ENCODE measurements at regions not wholly inside any gene's neighbourhood (a gene's known extent, or its start where the extent isn't known, plus 50 kb on each side); places are given as distances from the start of the nearest gene placed in this dataset.

GRCh38 chr10:128867210-128867609, 599.8 kb upstream of the MGMT start:
- Histone ChIP-seq H3K9me3 (ENCODE audit: low read length) (no peaks in the 10 kb centered on the region), H3K79me2 (ENCODE audit: low read length) (no peaks in the 10 kb centered on the region), H3K36me3 (ENCODE audit: low read depth, low read length) (no peaks in the 10 kb centered on the region), H3K27ac (ENCODE audit: low read length) (no peak overlapping the region), H3K4me1 (ENCODE audit: insufficient read depth, low read length) (no peaks in the 10 kb centered on the region), H3K9me2 (replicated peaks; ENCODE audit: low read length) (no peaks in the 10 kb centered on the region), H3K27me3 (ENCODE audit: low read length) (no peaks in the 10 kb centered on the region), H3K4me2 (ENCODE audit: low read length) (no peak overlapping the region), H3F3A (ENCODE audit: low read length, unreplicated experiment) (no peaks in the 10 kb centered on the region), H2AFZ (ENCODE audit: low read length) (no peak overlapping the region), H3K9ac (ENCODE audit: low read length) (no peak overlapping the region), H3K4me3 (ENCODE audit: low read length) (no peak overlapping the region), H4K20me1 (ENCODE audit: low read length) (no peaks in the 10 kb centered on the region)
- intact Hi-C loops (cut with micrococcal nuclease): no loop called here
- no TSS peak for BruUV-seq (replicated peaks)
- DNase-seq: no peak
- ChIA-PET CTCF (no interaction called here), POLR2A (ENCODE audit: unreplicated experiment) (no interaction called here)
- no peak for TF ChIP-seq CTCF (conservative IDR thresholded peaks at IDR 0.05; ENCODE audit: low read depth, low read length)
- no peak for ATAC-seq

GRCh38 chr10:128867819-128868218, 599.2 kb upstream of the MGMT start:
- intact Hi-C loops (cut with micrococcal nuclease): no loop called here
- DNase-seq (no peak), ATAC-seq (no peak)
- no peaks in the 10 kb centered on the region for H3K9me3 ChIP-seq (ENCODE audit: low read length)
- no peak overlapping the region for H3K27ac ChIP-seq (ENCODE audit: low read length)
- no peak overlapping the region for H3K9ac ChIP-seq (ENCODE audit: low read length)
- no peak for TF ChIP-seq CTCF (conservative IDR thresholded peaks at IDR 0.05; ENCODE audit: low read depth, low read length)
- TF ChIP-seq EZH2 (IDR thresholded peaks at IDR 0.05; ENCODE audit: low read length, unreplicated experiment): no peak
- no peak for TF ChIP-seq EZH2phosphoT487 (IDR thresholded peaks at IDR 0.05; ENCODE audit: borderline replicate concordance, low read length)
- no peaks in the 10 kb centered on the region for H3K79me2 ChIP-seq (ENCODE audit: low read length)
- no peak overlapping the region for H3K4me2 ChIP-seq (ENCODE audit: low read length)
- H3K36me3 ChIP-seq (ENCODE audit: low read depth, low read length): no peaks in the 10 kb centered on the region
- H3K27me3 ChIP-seq (ENCODE audit: low read length): no peaks in the 10 kb centered on the region
- no peak overlapping the region for H2AFZ ChIP-seq (ENCODE audit: low read length)
- no peaks in the 10 kb centered on the region for H3K9me2 ChIP-seq (replicated peaks; ENCODE audit: low read length)
- no peaks in the 10 kb centered on the region for H3K4me1 ChIP-seq (ENCODE audit: insufficient read depth, low read length)
- no TSS peak for BruUV-seq (replicated peaks)
- CTCF ChIA-PET: no interaction called here
- H3K4me3 ChIP-seq (ENCODE audit: low read length): no peak overlapping the region
- H4K20me1 ChIP-seq (ENCODE audit: low read length): no peaks in the 10 kb centered on the region
- POLR2A ChIA-PET (ENCODE audit: unreplicated experiment): no interaction called here
- no peaks in the 10 kb centered on the region for H3F3A ChIP-seq (ENCODE audit: low read length, unreplicated experiment)

- no TSS peak for BruUV-seq (replicated peaks)
- intact Hi-C loops (cut with micrococcal nuclease): no loop called here
- ATAC-seq: no peak
Observed at GRCh38 chr10:128868481-128868880, 598.6 kb upstream of the MGMT start.

More at GRCh38 chr10:128868481-128868880, 598.6 kb upstream of the MGMT start:
- DNase-seq: no peak
- no peaks in the 10 kb centered on the region for H4K20me1 ChIP-seq (ENCODE audit: low read length)
- H3K27ac ChIP-seq (ENCODE audit: low read length): no peak overlapping the region
- POLR2A ChIA-PET (ENCODE audit: unreplicated experiment): no interaction called here
- no peaks in the 10 kb centered on the region for H3K79me2 ChIP-seq (ENCODE audit: low read length)
- no peaks in the 10 kb centered on the region for H3K27me3 ChIP-seq (ENCODE audit: low read length)
- H3K9me2 ChIP-seq (replicated peaks; ENCODE audit: low read length): no peaks in the 10 kb centered on the region
- TF ChIP-seq EZH2phosphoT487 (IDR thresholded peaks at IDR 0.05; ENCODE audit: borderline replicate concordance, low read length): no peak
- TF ChIP-seq EZH2 (IDR thresholded peaks at IDR 0.05; ENCODE audit: low read length, unreplicated experiment): no peak
- no peak for TF ChIP-seq CTCF (conservative IDR thresholded peaks at IDR 0.05; ENCODE audit: low read depth, low read length)
- H3K4me3 ChIP-seq (ENCODE audit: low read length): no peak overlapping the region
- H3K36me3 ChIP-seq (ENCODE audit: low read depth, low read length): no peaks in the 10 kb centered on the region
- no peak overlapping the region for H3K4me2 ChIP-seq (ENCODE audit: low read length)
- H2AFZ ChIP-seq (ENCODE audit: low read length): no peak overlapping the region
- no peaks in the 10 kb centered on the region for H3K4me1 ChIP-seq (ENCODE audit: insufficient read depth, low read length)
- no peak overlapping the region for H3K9ac ChIP-seq (ENCODE audit: low read length)
- H3F3A ChIP-seq (ENCODE audit: low read length, unreplicated experiment): no peaks in the 10 kb centered on the region
- CTCF ChIA-PET: no interaction called here
- no peaks in the 10 kb centered on the region for H3K9me3 ChIP-seq (ENCODE audit: low read length)

Data from PC-3 (cell line).